Tibial artery (tissue), 4 donors: ENCODE measurements at regions not wholly inside any gene's neighbourhood (a gene's known extent, or its start where the extent isn't known, plus 50 kb on each side); places are given as distances from the start of the nearest gene placed in this dataset.

Experiments
- DNase-seq, 2 donors: peaks; one replicate each; pipeline ENCODE4 v3.0.0-alpha.2; 2019
- H3K27ac ChIP-seq, 2 donors: fragments of 200-600 bp; sonication (generic) in 1 of 2; 1 replicate in 1 of 2; 2 replicates in 1 of 2; pipeline ENCODE4 v1.5.1; 2018 to 2019; ENCODE audit warnings: mild to moderate bottlenecking in 1 of 2
- H3K27me3 ChIP-seq, 2 donors: fragments of 200-600 bp; sonication (generic) in 1 of 2; one replicate each; pipeline versions ENCODE4 v1.5.1 to v1.6.0; 2016 to 2019
- H3K36me3 ChIP-seq, 3 donors: fragments of 200-600 bp; sonication (generic) in 2 of 3; one replicate each; pipeline ENCODE4 v1.5.1; 2016 to 2019; ENCODE audit warnings: mild to moderate bottlenecking in 2 of 3
- H3K4me1 ChIP-seq, 4 donors: fragments of 200-600 bp; sonication (generic) in 2 of 4; 1 replicate in 3 of 4; 2 replicates in 1 of 4; pipeline ENCODE4 v1.5.1; 2016 to 2019
- H3K4me3 ChIP-seq, 2 donors: fragments of 200-600 bp; sonication (generic) in 1 of 2; 1 replicate in 1 of 2; 2 replicates in 1 of 2; pipeline ENCODE4 v1.5.1; 2018 to 2019; ENCODE audit warnings: mild to moderate bottlenecking in 2 of 2
- H3K9me3 ChIP-seq, 3 donors: fragments of 200-600 bp; sonication (generic) in 1 of 3; one replicate each; pipeline ENCODE4 v1.5.1; 2016 to 2019
- CTCF ChIP-seq, 2 experiments: fragments of 200-600 bp in 1 of 2; fragments of 450-650 bp in 1 of 2; IDR thresholded peaks; one replicate each; pipeline ENCODE4 v1.5.1; 2017 to 2019; ENCODE audit warnings: antibody characterized with exemption in 2 of 2, mild to moderate bottlenecking in 1 of 2, moderate library complexity in 1 of 2
- intact Hi-C: fragments of 100-400 bp; cut with DNase I; formaldehyde crosslinking; loops from one replicate; pipeline ENCODE4 v1.15.0; 2023; ENCODE audit warnings: low total_unique reads

GRCh38 chr13:111963031-111963430 is 103.9 kb upstream of the SOX1 start:
- H3K36me3 ChIP-seq: no peaks in the 10 kb centered on the region
- H3K27ac ChIP-seq: no peak overlapping the region
- no peaks in the 10 kb centered on the region for H3K9me3 ChIP-seq
- H3K4me3 ChIP-seq: no peak overlapping the region
- intact Hi-C loops: no loop called here
- TF ChIP-seq CTCF (IDR thresholded peaks at IDR 0.05): no peak
- H3K4me1 ChIP-seq: no peaks in the 10 kb centered on the region
- peaks cover 0 to 5% of the 10 kb centered on the region in 2 donors for H3K27me3 ChIP-seq
- DNase-seq: no peak

GRCh38 chr13:111964411-111965035 is 102.4 kb upstream of the SOX1 start:
- DNase-seq: no peak
- intact Hi-C loops: no loop called here

DNA sequence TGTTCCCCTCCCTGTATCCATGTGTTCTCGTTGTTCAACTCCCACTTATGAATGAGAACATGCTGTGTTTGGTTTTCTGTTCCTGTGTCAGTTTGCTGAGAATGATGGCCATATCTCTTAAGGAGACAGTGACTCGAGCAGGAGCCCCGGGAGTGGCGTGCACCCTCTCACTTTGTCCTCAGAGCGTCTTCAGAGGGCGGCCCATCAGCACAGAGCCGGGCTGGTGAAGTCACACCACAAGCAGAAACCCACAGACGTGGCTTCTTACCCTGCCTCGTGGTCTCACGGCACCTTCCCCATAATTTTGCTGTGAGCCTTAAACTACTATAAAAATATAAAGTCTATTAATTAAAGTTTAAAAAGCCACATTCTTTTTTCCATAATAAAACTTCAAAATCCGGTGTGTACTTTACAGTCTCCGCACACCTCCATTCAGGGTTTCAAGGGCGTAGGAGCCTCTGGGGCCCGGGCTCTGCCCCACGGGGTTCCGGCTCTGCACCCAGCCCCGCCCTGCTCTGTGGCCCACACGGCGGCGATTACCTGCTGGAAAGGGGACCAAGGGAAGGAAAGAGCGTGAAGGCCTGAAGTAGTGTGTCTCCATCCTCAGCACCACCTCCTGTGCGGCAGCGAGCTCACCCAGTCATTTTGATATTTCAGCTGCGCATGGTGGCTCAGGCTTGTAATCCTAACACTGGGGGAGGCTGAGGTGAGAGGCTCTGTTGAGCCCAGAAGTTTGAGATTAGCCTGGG is 101.3 kb upstream of the SOX1 start:
- Histone ChIP-seq H3K4me1 (no peaks in the 10 kb centered on the region), H3K4me3 (no peak overlapping the region), H3K27ac (no peak overlapping the region), H3K36me3 (no peaks in the 10 kb centered on the region), H3K9me3 (no peaks in the 10 kb centered on the region), H3K27me3 (peaks cover 0 to 20% of the 10 kb centered on the region in 2 donors)
- intact Hi-C loops: no loop called here
- TF ChIP-seq CTCF (IDR thresholded peaks at IDR 0.05): no peak
- no peak for DNase-seq

More at GRCh38 chr13:111964411-111965035, 102.4 kb upstream of the SOX1 start:
- H3K4me3 ChIP-seq: no peak overlapping the region
- peaks cover 0 to 14% of the 10 kb centered on the region in 2 donors for H3K27me3 ChIP-seq
- no peaks in the 10 kb centered on the region for H3K9me3 ChIP-seq
- H3K4me1 ChIP-seq: no peaks in the 10 kb centered on the region
- TF ChIP-seq CTCF (IDR thresholded peaks at IDR 0.05): no peak
- no peak overlapping the region for H3K27ac ChIP-seq
- H3K36me3 ChIP-seq: no peaks in the 10 kb centered on the region

GRCh38 chr13:111966933-111967332 is 100.0 kb upstream of the SOX1 start:
- TF ChIP-seq CTCF (IDR thresholded peaks at IDR 0.05): no peak
- Histone ChIP-seq H3K27me3 (peaks cover 0 to 30% of the 10 kb centered on the region in 2 donors), H3K4me1 (no peaks in the 10 kb centered on the region), H3K36me3 (no peaks in the 10 kb centered on the region), H3K4me3 (no peak overlapping the region), H3K27ac (no peak overlapping the region), H3K9me3 (no peaks in the 10 kb centered on the region)
- intact Hi-C loops: no loop called here
- DNase-seq: no peak

DNA sequence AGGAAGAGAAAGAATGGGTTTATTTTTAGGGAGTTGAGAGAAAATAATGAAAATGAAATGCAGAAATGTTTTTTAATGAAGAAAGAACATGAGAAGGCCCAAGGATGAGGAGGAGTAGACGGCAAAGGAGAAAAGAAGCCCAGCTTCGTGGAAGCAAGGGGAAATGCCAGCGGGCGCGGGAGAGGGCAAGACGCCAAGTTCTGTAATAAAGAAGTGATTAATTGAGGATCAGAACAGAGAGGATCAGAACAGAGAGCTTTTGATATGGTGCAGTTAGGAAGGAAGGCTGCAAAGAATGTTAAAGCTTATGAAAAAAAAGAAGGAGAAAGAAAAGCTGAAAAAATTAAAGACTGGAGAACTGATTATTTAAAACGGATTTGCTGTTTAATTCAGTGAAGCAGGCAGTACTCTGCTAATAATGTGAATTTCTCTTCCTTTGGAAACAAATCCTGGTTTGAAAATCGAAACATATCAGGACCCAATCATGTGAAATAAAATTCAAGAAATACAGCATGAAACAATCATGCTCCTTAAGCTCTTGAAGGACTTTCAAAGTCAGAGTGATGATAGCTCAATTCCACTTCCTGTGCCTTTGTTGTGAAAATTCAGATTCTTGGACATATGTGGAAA is 99.3 kb upstream of the SOX1 start:
- no peak for DNase-seq
- TF ChIP-seq CTCF (IDR thresholded peaks at IDR 0.05): no peak
- intact Hi-C loops: no loop called here

More for the DNA sequence above, 99.3 kb upstream of the SOX1 start:
- H3K27me3 ChIP-seq: peaks cover 0 to 35% of the 10 kb centered on the region in 2 donors
- H3K4me1 ChIP-seq: no peaks in the 10 kb centered on the region
- H3K36me3 ChIP-seq: no peaks in the 10 kb centered on the region
- H3K9me3 ChIP-seq: no peaks in the 10 kb centered on the region
- H3K4me3 ChIP-seq: no peak overlapping the region
- no peak overlapping the region for H3K27ac ChIP-seq
